Lung microvascular endothelial cell (primary cell): ENCODE measurements at regions not wholly inside any gene's neighbourhood (a gene's known extent, or its start where the extent isn't known, plus 50 kb on each side); places are given as distances from the start of the nearest gene placed in this dataset.

ENCODE experiments used
- DNase-seq, 2 donors: peaks; one replicate each; pipeline versions ENCODE4 v3.0.0 to v3.0.0-alpha.2; 2010; ENCODE audit warnings: low read depth in 2 of 2

GRCh38 chr1:209420276-209420675 lies 163.2 kb upstream of the CAMK1G start:
- no peak for DNase-seq

GRCh38 chr1:209421186-209421585 lies 162.3 kb upstream of the CAMK1G start:
- no peak for DNase-seq

DNA sequence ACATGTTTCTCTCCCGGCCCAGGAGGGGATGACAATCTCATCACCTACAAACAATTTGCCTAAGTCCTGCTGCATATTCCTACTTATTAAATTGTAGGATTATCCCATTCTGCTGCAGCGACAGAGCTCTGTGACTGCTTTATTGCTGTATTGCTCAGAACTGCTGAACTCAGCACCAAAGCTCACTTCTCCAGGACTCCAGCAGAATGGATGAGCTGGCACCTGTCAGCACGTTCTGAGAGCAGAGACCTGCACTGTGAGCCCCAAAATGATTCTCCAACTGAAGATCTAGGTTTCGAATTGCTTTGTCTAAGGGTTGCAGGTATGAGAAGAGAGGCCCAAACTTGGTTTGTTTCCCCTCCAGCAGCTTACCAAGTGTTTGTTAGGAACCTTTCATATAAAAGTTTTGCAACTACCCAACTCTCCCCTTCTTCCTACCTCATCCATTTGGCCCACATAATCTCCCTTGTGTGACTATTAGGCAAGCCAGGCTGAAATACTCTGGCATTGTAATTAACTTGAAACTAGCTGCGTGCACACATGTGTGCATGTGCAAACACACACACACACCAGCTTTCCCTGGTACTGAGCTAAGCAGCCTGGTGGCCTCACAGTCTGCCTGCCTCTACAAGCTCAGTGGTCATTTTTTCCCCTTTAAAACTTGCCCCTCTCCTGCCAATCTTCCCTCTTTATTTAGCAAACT lies 161.4 kb upstream of the CAMK1G start:
- no peak for DNase-seq

GRCh38 chr1:209425959-209426358 lies 157.6 kb upstream of the CAMK1G start:
- no peak for DNase-seq

DNA sequence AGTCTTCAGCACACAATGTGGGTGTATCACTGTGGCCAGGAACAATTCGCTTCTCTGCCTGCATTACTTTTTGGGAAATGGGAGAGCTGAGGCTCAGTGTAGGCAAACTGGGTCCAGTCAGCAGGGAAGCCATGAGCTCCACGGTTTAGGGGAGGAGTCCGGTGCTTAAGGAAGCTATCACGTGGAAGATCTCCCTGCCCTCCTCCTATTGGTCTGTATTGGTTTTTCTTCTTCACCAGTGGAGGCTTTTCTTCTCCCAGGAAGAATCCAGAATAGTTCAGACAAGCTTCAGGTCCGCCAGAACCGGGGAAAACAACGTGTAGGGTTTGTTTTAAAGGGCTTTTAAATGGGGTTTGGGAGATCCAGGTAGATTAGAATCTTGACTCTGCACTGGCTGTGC lies 156.2 kb upstream of the CAMK1G start:
- DNase-seq = no peak

DNA sequence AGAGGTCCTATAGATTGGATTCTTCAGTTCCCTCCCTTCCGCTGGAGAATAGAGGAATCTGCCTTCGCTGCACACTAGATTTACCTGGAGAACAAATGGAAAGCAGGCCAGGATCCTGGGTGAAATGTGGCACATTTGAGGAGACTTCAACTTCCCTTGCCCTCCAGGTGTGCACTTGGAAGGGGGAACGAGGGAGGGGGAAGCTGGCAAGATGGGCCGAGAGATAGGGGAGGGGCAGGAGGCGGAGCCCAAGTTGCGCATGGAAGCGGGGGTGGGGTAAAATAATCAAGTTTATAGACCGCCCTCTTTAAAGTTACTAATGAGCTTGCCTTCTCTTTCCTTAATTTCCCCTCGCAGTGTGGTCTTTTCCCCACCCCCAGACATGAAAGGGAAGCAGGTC lies 155.7 kb upstream of the CAMK1G start:
- DNase-seq = no peak

DNA sequence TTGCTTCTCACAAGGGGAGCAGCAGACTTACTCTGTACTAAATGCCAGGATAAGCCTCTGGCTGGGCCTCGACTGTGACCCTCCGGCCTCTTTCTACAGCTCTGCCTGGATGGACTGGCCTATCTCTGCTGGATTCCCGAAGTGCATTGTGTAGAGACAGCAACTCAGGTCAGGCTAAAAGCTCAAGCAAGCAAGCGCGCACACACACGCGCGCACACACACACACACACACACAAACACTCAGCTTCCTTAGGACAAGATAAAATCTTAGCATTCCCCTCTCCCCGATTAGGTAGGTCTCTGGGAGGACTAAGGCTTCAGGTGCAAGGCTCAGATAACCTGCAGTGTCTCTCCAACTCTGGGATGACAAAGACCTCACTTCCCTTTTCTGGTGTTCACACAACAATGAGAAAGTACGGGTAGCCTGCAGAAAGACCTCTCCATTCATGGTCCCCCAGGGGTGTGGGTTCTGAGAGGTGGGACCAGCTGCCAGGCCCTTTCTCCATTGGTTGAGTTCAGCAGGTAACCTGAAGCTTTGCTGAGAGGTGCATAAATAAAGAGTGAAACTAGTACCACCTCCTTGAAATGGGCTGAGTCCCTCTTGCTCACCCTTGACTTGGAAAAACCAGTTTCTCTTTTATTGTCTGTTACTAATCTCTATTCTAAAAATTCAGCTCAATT lies 155.1 kb upstream of the CAMK1G start:
- no peak for DNase-seq

- DNase-seq = no peak
These were observed 153.9 kb upstream of the CAMK1G start for GRCh38 chr1:209429611-209430010.

- no peak for DNase-seq
These were observed 153.4 kb upstream of the CAMK1G start for GRCh38 chr1:209430107-209430506.

GRCh38 chr1:209430821-209431259 lies 152.7 kb upstream of the CAMK1G start:
- DNase-seq = no peak

DNA sequence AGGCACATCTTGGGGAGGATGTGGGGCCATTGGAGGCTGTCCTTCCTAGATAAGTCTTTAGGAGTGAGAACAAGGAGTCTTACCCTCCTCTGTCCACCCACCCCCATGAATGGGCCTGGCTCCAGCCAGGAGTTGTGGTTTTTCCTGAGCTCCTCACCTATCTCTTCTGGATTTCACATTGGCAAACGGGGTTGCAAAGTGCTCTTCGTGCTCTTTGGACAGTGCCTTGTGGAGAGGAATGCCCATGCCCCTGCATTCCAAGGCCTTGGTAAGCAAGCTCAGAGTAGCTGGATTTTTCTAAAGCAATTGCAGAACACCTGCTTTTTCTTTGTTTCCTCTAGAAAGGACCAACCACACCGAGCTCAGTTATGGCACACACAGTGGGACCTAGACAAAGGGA lies 152.1 kb upstream of the CAMK1G start:
- no peak for DNase-seq

DNA sequence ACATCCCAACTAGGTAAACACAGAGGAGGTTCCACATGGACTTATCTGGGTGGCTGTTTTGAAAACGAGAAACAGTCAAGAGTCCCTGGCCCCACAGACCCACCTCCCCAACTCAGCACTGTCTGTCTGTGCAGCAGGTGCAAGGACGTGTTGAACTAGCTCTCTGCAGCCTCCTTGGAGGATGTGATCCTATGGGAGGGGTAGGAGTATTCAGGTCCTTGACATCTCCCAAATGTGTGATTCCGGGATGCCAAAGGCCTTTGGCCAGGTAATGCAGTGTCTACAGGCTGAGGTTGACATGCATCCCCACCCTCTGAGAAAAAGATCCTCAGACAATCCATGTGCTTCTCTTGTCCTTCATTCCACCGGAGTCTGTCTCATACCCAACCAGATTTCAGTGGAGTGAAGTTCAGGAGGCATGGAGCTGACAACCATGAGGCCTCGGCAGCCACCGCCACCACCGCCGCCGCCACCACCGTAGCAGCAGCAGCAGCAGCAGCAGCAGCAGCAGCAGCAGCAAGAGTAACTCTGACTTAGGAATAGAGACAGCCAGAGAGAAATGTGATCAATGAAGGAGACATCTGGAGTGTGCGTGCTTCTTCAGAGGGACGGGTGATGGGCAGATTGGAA lies 151.6 kb upstream of the CAMK1G start:
- DNase-seq = no peak

DNA sequence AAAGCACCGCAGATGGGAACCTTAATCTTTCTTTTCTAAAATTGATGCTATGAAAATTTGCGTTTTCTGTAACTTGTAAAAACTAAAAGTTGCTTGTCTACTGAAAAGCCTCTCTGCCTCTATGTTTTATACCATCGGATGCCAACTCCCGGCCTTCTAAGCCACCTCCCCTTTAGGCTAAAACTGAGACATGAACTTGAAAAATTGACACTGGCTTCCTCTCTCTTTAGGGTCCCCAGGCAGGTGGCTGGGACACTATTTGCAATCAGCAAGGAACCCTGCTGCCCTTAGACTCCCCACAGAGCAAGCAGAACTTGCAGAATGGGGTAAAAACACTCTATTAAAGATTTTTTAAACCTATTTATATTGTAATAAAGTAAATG lies 151.1 kb upstream of the CAMK1G start:
- DNase-seq = no peak

GRCh38 chr1:209433649-209434031 lies 149.9 kb upstream of the CAMK1G start:
- DNase-seq = no peak

DNA sequence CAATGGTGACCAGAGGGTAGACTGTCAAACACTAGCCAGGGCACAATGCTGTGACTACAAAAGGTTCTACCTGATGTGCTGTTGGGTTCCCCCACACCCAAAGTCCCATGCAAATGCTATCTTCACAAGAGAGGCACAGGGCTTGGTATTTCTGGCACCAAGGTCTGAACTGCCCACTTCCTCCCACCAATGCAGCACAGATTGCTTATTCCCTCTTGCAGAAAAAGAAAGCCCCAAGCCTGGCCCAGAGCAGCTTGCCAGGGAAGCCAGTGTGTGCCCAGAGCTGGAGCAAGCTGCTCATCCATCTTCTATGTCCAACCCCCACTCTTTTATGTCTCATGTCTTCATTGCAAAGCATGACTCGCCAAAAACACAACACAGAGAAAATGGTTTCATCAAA lies 149.4 kb upstream of the CAMK1G start:
- DNase-seq = no peak

DNA sequence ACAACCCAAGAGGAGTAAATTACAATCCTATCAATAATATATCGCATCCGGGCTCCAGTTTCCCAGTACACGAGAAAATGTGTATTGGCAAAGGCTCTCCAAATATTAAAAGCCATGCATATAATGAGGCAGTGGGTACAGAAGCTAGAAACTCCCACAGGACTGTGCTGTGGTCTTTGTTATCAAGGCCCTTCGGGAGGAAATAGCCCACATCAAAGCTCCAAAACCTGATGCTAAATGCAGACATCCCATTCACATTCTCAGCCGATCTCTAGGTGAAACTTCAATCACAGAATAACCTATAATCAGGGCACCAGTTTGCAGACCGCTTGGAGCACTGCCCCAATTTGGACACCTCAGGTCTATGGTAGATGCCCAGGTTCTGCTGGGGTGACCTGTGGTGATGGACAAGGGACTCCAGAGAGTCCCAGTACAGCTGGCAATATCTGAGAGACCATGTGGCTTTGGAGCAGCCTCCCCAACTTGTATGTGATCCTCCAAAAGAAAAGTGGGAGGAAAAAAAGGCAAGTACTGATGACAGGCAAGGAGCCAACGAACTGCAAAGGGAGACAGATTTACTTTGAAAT lies 148.8 kb upstream of the CAMK1G start:
- no peak for DNase-seq

GRCh38 chr1:209435654-209436566 lies 147.6 kb upstream of the CAMK1G start:
- peak; percentile 53 to 56 for DNase-seq

GRCh38 chr1:209439828-209440227 lies 143.7 kb upstream of the CAMK1G start:
- DNase-seq = no peak

- DNase-seq = no peak
These were observed 140.1 kb upstream of the CAMK1G start for GRCh38 chr1:209443361-209443931.

GRCh38 chr1:209443975-209444651 lies 139.4 kb upstream of the CAMK1G start:
- no peak for DNase-seq

DNA sequence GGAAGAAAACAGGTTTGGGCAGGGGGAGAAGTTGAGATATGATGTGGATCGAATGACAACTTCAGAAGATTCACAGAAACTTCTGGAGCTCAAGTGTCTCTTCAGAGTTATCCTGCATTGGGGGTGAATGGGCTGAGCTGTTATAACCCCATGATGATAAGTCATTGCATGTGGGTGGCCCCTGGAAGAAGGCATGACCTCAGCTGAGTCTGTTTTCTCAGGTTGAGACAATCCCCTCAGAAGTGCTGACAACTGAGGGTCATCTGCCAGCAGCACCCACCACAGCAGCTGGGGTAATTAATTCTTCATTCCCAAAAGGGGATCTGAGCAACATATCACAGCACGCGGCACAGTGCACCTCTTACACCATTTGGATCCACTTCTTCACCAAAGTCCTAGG lies 138.6 kb upstream of the CAMK1G start:
- no peak for DNase-seq
